H7 (cell line): ENCODE measurements at regions not wholly inside any gene's neighbourhood (a gene's known extent, or its start where the extent isn't known, plus 50 kb on each side); places are given as distances from the start of the nearest gene placed in this dataset.

Experiments
- DNase-seq: peaks from one replicate; pipeline ENCODE4 v3.0.0; 2012
- H3K27me3 ChIP-seq: 2 replicates; pipeline ENCODE4 v1.6.0; 2011; ENCODE audit warnings: mild to moderate bottlenecking, low read length; ENCODE audit not compliant: control insufficient read depth, insufficient read depth
- H3K36me3 ChIP-seq: replicated peaks from 2 replicates; pipeline ENCODE4 v1.5.1; 2011; ENCODE audit warnings: low read length; ENCODE audit not compliant: control insufficient read depth, insufficient read depth
- H3K4me3 ChIP-seq: 2 replicates; pipeline ENCODE4 v1.5.1; 2011; ENCODE audit warnings: low read depth, mild to moderate bottlenecking, control low read depth, low read length, moderate library complexity; ENCODE audit not compliant: insufficient read depth

DNA sequence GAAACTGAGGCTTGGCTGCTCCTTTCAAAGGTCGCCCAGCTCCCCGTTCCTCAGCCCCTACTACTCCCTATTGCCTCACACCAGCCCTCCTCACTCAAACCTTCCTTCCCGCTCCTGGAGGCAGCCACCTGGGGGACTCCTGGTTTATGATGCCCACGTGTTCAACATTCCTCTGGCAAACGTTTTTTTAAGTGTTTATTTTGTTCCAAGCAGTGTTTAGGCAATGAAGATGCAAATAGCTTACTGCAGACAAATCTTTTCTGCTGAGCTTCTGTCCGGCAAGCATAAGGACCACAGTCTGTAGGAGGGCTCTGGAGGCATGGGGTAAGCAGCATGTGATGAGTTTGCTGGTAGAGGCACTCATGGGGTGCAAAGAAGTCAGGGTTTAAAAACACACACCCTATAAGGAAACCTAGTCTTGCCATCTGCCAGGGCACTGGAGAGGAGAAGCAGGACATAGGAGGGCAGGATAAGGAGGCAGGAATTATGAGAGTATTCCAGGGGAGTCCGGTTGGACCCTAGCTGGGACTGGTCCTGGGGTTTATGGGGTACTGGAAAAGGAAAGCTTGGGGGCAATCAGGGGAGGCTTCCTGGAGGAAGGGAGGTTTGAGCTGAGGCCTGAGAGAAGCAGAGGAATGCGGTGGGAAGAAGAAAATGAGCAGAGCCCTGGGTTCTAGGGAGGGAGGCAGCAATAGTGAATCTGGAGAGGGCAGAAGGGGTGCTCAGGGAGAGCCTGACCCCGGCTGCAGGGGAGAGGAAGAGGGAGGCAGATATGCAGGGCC, 123.3 kb downstream of the NCOR2 start:
- Histone ChIP-seq H3K36me3 (no peaks in the 10 kb centered on the region; the same call in none of the 2 replicates), H3K4me3 (no peak overlapping the region), H3K27me3 (no peaks in the 10 kb centered on the region)

DNA sequence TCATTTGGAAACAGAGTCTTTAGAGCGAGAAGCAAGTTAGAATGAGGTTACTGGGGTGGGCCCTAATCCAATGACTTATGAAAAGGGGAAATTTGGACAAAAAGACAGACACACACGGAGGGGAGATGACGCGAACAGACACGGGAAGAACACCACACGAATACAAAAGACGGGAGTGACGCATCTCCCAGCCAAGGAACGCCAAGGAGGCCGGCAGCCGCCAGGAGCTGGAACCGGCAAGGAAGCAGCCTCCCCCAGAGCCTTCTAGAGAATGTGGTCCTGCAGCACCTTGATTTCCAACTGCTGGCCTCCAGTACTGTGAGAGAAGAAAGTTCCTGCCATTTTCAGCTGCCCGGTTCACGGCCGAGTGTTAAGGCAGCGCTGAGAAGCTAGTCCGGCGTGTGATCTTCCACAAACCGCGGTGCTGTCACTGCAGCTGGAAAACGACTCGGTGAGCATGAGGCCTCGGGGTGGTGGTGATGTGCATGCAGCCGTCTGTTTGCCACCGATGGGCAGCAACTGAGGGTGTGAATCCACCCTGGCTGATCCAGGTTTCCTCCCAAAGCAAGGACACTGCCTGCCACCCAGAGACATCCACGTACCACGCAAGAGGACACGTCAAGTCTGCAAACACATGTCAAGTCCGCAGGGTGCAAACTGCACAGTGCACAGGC, 124.5 kb downstream of the NCOR2 start:
- H3K27me3 ChIP-seq = no peaks in the 10 kb centered on the region
- H3K4me3 ChIP-seq = no peak overlapping the region
- no peak for DNase-seq
- no peaks in the 10 kb centered on the region; the same call in none of the 2 replicates for H3K36me3 ChIP-seq

More for the DNA sequence above, 123.3 kb downstream of the NCOR2 start:
- no peak for DNase-seq

DNA sequence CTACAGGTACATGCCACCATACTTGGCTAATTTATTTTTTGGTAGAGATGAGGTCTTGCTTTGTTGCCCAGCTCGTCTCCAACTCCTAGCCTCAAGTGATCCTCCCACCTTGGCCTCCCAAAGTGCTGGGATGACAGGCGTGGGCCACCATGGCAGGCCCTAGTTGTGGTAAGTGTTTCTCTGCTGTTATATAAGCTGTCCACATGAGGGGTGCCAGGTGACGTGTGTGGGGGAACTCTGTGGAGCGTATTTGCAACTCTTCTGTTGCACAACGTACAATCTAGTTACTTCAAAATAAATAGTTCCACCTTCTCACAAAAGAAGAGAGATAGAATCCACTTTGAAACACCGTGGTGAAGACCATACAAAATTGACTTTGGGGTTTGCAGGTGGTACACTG, 125.1 kb downstream of the NCOR2 start:
- H3K4me3 ChIP-seq = no peak overlapping the region
- no peak for DNase-seq
- no peaks in the 10 kb centered on the region for H3K27me3 ChIP-seq
- H3K36me3 ChIP-seq = no peaks in the 10 kb centered on the region; the same call in none of the 2 replicates

DNA sequence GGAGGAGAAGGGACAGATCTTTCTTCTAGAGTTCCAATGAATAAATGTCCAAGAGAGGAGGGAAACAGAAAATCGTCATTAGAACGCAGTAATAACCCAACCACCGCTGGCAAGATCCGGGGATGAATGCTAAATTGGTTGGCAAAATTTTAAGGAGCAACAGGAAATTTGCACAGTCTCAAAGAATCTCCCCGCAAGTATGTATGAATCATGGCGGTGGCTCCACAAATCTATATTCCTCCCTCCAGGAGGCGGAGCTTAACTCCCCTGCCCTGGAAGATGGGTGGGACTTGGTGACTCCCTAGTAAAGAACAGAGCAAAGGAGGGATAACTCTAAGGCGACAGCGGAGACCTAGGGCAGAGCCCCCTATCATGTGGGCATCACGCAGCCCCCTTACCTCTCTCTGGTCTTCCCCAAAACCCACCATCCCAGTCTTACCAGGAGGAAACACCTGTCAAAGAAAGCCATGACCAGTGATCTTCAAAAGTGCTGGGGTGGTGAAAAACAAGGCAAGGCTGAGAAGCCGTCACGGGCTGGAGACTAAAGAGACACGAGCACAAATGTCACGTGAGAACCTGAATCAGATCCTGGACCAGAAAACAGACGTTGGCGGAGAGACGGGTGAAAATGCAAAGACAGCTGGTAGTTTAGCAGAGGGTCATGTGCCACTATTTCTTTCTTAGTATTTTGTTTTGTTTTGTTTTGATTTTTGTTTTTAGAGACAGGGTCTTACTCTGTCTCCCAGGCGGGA, 125.8 kb downstream of the NCOR2 start:
- Histone ChIP-seq H3K27me3 (no peaks in the 10 kb centered on the region), H3K4me3 (no peak overlapping the region), H3K36me3 (no peaks in the 10 kb centered on the region; the same call in none of the 2 replicates)
- peak; percentile 78 for DNase-seq

DNA sequence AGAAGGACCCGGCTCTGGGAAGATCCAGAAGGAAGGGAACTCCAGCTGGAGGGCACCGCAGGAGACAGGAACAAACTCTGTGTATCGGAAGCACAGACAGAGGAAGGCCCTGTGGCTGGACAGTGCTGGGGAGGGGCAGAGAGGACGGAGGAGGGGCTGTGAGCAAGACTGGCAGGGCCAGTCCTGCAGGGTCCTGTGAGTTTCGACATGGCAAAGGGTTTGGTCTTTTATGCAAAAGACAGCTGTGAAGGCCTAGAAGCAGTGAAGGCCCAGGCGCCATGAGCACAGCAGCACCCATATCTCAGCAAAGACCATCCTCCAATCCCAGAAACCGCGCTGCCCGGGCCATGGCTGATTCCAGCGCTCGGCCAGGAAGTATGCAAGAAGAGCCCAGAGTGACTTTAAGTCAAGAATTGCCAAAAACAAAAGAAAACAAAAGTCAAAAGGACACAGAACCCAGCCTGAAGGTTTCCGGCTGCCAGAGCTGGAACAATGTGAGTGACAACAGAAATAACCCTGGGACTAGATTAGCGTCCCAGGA, 126.5 kb downstream of the NCOR2 start:
- Histone ChIP-seq H3K27me3 (no peaks in the 10 kb centered on the region), H3K4me3 (no peak overlapping the region), H3K36me3 (no peaks in the 10 kb centered on the region; the same call in none of the 2 replicates)
- no peak for DNase-seq

DNA sequence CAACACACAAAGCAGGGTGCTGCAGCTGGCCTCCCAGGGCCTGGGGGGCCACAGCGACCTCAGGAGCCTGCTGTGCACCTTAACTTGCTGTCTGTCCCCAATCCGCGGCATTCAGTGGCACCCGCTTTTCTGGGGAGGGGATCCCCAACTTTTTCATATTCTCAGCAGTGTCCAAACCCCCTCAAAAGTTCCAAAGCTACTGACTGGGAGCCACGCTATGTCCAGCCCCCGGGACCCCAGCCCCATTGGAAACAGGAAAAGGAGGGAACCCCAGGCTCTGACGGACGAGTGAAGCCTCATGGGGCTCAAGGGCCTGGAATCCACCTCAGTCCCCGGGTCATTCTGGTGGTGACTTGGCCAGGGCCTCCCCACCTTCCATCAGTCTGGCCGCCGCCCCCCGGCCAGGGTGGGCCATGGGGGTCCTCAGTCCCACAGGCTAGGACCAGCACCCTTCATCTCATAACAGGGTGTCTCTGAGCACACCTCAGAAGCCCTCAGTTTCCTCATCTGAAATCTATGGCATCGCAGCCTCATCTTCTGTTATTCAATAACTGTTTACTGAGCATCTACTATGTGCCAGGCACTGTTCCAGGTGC, 127.3 kb downstream of the NCOR2 start:
- DNase-seq = no peak

DNA sequence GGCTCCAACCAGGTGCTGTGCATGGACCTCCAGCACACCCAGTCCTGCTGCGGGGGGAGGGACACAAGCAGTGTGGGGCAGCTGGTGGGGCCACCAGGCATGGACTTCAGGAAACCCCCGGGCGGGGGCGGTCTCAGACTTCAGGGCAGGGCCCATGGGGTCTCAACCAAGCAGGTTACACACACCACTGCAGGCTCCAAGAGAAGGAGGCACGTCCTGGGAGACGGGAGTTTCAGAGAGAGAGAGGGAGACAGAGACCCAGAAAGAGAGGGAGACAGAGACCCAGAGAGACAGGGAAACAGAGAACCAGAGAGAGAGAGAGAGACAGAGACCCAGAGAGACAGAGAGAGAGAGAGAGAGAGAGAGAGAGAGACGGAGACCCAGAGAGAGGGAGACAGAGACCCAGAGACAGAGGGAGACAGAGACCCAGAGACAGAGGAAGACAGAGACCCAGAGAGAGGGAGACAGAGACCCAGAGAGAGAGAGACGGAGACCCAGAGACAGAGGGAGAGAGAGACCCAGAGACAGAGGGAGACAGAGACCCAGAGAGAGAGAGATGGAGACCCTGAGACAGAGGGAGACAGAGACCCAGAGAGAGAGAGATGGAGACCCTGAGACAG, 128.9 kb downstream of the NCOR2 start:
- Histone ChIP-seq H3K36me3 (no peaks in the 10 kb centered on the region; the same call in none of the 2 replicates), H3K27me3 (no peaks in the 10 kb centered on the region), H3K4me3 (no peak overlapping the region)
- DNase-seq = peak; percentile 80

More for the DNA sequence above, 127.3 kb downstream of the NCOR2 start:
- no peaks in the 10 kb centered on the region for H3K27me3 ChIP-seq
- no peak overlapping the region for H3K4me3 ChIP-seq
- no peaks in the 10 kb centered on the region; the same call in none of the 2 replicates for H3K36me3 ChIP-seq

DNA sequence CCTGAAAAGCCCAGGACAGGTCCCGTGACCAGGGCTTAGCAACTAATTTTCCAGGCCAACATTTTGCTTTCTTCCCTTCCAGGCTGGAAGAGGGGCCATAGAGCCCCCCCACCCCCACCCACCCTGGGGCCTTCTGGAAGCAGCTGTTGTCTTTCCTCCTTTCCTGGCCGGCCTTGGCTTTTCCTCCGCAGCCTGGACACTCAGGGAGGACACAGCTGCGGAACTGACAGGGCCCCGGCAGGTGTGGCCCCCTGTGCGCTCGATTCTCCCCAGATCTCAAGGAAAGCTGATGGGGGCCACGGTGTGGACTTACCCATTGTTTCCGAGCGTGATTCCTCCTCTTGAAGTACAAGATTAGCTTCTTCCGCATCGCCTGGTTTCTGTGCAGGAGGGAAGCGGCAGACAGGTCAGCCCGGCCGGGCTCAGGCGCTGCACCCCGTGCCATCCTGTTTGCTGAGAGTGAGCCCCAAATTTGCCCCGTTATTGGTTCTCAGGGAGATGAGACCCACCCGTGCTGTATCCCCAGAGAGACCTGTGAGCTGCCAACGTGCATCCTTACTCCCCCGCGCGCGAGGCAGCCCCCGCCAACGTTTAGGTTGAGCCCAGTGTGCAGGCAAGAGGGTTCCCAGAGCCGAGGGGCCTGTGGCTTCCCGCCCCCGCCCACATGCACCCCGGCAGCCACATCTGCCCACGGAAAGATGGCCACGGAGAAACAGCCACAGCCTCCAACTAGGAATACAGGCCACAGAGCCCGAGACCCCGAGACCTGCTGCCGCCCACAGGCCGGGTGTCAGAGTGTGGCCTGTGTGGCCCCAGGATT, 129.6 kb downstream of the NCOR2 start:
- peak; percentile 74 for DNase-seq
- H3K4me3 ChIP-seq = no peak overlapping the region
- no peaks in the 10 kb centered on the region for H3K27me3 ChIP-seq

DNA sequence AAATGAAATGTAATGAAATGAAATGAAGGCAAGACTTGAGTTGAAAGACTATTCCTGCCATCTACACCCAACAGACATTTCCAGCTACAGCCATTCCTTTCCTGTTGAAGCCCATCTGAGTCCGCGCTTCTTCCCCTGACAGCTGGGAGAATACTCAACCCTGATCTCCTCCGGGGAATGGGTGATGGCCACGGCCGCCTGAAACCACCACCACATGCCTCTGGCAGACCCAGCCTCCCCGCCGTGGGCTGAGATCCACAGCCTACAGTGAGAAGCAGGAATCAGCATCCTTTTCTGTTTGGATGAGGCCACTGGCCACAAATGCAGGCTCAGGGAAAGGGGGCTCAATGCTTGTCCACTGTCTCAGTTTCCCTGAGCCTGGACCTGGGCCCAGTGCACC, 130.3 kb downstream of the NCOR2 start:
- Histone ChIP-seq H3K36me3 (peaks cover 2% of the 10 kb centered on the region), H3K4me3 (no peak overlapping the region), H3K27me3 (no peaks in the 10 kb centered on the region)
- no peak for DNase-seq

More for the DNA sequence above, 129.6 kb downstream of the NCOR2 start:
- H3K36me3 ChIP-seq = peaks cover 2% of the 10 kb centered on the region

DNA sequence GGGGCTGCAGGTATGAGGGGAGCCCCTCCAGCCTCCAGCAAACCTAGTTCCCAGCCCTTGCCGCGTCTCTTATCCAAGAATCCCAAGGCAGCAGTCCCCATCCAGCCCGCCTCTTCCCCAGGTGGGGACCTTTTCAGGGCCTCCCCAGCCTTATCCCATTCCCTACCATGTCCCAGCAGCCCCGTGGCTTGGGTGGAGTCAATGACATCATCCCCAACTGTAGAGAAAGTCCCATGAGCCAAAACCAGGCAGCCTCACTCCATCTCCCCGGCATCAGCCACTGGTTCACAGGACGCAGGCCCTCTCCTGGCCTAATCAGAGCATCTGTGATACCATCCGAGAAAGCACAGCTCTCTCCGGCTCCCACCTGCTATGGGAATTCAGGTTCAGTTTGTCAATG, 131.0 kb downstream of the NCOR2 start:
- no peak overlapping the region for H3K4me3 ChIP-seq
- H3K36me3 ChIP-seq = peaks cover 2% of the 10 kb centered on the region
- no peaks in the 10 kb centered on the region for H3K27me3 ChIP-seq
- DNase-seq = peak; percentile 70

DNA sequence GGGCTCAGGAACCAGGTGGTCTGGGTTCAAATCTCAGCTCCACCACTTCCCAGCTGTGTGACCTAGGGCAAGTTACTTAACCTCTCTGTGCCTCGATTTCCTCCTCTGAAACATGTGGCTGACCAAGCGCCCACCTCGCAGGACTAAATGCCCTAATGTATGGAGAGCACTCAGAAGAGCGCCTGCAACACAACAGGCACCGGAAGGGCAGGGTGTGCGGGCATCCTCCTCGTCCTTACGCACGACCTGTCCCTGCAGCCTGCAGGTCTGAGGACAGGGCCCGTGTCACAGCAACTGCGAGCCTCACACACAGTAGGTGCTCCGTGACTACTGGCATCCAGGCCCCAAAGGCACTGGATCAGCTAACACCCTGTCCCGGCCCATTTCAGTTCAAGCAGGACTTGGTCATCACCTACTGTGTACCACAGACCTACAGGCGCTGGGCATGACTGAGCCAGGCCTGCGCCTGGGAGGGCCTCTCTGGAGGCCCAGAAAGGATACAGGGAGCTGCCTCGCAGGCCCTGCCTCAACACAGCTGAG, 131.5 kb downstream of the NCOR2 start:
- Histone ChIP-seq H3K36me3 (peaks cover 3% of the 10 kb centered on the region), H3K4me3 (no peak overlapping the region), H3K27me3 (no peaks in the 10 kb centered on the region)
- DNase-seq = no peak

DNA sequence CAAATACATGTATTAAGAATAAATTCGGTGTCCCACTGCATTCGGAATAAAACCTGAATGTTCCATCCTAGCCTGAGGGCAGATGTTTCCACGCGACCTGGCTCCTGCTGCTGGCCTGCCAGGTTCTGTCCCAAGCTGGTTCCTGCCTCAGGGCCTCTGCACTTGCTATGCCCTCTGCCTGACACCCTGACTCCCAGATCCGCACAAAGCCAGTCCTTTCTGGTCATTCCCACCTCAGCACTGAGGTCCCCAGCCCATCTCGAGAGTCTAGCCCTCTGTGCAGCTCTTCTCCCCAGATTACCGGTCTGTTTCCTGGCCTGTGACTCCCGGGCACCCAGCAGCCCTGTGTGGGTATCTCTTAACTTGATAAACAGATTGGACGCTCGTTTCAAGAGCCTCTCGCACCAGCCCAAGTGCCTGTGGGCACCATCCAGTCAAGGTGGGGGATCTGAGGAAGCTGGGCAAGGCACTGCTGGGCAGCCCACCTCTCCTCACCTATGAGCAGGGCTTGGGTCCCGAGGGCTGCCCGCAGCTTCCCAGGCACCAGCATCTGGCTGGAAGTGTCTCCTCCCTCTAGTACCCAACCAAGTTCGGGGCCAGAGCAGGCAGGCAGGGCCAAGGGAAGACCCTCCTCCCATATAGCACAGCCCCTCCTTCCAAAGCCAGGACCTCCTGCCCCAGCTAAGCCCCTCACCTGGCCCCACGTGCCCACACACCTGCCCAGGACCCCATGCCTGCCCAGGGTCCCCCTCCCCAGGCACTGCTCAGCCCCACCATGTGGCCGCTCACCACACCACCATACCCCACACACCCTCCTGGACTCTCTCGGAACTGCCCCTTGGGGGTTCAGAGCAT, 132.2 kb downstream of the NCOR2 start:
- Histone ChIP-seq H3K4me3 (no peak overlapping the region), H3K36me3 (peaks cover 4% of the 10 kb centered on the region), H3K27me3 (no peaks in the 10 kb centered on the region)
- DNase-seq = peak; percentile 70
